ENCODE measurements at regions not wholly inside any gene's neighbourhood (a gene's known extent, or its start where the extent isn't known, plus 50 kb on each side); places are given as distances from the start of the nearest gene placed in this dataset.

DNA sequence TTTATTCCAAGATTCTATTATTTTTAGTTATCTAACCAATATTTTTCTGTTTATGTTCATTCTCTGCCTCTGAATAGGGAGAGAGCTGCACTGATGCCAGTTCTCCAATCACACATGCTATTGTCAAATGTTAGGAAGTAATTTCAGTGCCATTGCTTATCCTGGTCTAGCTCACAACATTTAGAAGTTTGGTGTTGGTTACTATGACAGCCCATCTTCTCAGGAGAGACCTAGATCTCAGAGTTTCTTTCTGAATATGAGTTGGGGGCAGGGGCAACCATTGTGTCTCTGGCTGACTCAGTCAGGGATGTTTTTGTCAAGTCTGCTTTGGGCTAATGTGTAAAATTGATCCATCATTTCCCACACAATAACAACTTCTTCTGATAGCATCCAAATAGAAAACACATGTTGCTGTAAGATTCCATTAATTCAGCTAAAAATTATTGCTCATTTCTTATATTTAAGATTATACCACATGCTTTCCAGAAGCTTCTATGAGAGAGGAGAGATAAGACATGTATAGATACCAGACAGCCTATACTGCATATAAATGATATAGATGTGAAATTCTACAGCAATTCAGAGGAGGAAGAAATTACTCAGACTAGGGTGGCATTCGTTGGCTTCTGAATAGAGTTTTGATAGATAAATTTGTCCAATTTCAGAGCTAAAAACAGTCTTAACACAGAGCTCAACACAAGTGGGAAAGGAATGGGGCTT is 64.8 kb downstream of the DACT1 start:
- H3K4me3 ChIP-seq = no peak overlapping the region
- no peak for DNase-seq
- H3K27ac ChIP-seq = no peak overlapping the region
- H3K36me3 ChIP-seq = no peaks in the 10 kb centered on the region
- H3K27me3 ChIP-seq = no peaks in the 10 kb centered on the region
- no peak for TF ChIP-seq POLR2AphosphoS5 (IDR thresholded peaks at IDR 0.05)
- TF ChIP-seq POLR2A (IDR thresholded peaks at IDR 0.05) = no peak
- no peak for TF ChIP-seq EP300 (IDR thresholded peaks at IDR 0.05)
- TF ChIP-seq, protein P1, sequence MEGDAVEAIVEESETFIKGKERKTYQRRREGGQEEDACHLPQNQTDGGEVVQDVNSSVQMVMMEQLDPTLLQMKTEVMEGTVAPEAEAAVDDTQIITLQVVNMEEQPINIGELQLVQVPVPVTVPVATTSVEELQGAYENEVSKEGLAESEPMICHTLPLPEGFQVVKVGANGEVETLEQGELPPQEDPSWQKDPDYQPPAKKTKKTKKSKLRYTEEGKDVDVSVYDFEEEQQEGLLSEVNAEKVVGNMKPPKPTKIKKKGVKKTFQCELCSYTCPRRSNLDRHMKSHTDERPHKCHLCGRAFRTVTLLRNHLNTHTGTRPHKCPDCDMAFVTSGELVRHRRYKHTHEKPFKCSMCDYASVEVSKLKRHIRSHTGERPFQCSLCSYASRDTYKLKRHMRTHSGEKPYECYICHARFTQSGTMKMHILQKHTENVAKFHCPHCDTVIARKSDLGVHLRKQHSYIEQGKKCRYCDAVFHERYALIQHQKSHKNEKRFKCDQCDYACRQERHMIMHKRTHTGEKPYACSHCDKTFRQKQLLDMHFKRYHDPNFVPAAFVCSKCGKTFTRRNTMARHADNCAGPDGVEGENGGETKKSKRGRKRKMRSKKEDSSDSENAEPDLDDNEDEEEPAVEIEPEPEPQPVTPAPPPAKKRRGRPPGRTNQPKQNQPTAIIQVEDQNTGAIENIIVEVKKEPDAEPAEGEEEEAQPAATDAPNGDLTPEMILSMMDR (IDR thresholded peaks at IDR 0.05) = no peak
- no peaks in the 10 kb centered on the region for H3K4me1 ChIP-seq
- no peaks in the 10 kb centered on the region for H3K9me3 ChIP-seq
- intact Hi-C loops (cut with DNase I) = no loop called here
- 63 to 81% methylated on average over 1 of the region's 1 CpG for WGBS, 2 donors

DNA sequence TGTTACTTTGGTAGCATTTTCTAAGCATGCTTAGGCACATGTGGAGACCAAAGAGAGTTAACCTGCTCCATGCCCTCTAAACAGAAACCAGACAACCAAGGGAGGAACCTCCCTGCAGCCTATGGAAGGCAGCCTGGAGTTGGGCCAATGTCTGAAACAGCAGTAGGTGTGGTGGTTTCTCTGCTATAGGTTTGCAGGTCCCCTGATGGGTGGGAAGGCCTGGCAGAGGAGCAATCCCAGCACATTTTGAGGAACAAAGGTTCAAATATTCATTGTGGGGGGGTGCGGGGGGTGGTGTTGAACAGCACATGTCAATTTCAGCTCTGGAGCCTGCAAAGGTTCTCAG is 65.4 kb downstream of the DACT1 start:
- intact Hi-C loops (cut with DNase I) = no loop called here
- 80 to 98% methylated on average over 1 of the region's 1 CpG for WGBS, 2 donors
- no peak for DNase-seq
- TF ChIP-seq, protein P1 (IDR thresholded peaks at IDR 0.05) = no peak
- TF ChIP-seq POLR2AphosphoS5 (IDR thresholded peaks at IDR 0.05) = no peak
- no peak for TF ChIP-seq EP300 (IDR thresholded peaks at IDR 0.05)
- TF ChIP-seq POLR2A (IDR thresholded peaks at IDR 0.05) = no peak
- Histone ChIP-seq H3K27ac (no peak overlapping the region), H3K4me1 (no peaks in the 10 kb centered on the region), H3K4me3 (no peak overlapping the region), H3K36me3 (no peaks in the 10 kb centered on the region), H3K9me3 (no peaks in the 10 kb centered on the region), H3K27me3 (no peaks in the 10 kb centered on the region)

DNA sequence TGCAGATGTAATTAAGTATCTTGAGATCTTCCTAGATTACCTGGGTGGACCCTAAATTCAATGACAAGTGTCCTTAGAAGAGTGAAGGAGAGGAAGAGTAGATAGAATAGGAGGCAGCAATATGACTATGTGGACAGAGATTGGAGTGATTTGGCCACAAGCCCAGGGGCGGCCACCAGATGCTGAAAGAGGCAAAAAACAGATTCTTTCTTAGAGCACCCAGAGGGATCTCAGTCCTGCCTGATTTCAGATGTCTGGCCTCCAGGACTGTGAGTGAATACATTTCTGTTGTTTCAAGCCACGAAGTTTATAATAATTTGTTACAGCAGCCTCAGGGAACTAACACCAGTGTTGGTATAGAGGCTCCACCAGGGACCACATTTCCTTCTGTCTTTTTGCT is 67.3 kb downstream of the DACT1 start:
- H3K4me3 ChIP-seq = no peak overlapping the region
- H3K27ac ChIP-seq = no peak overlapping the region
- no peak for TF ChIP-seq EP300 (IDR thresholded peaks at IDR 0.05)
- no peak for TF ChIP-seq POLR2A (IDR thresholded peaks at IDR 0.05)
- TF ChIP-seq POLR2AphosphoS5 (IDR thresholded peaks at IDR 0.05) = no peak
- TF ChIP-seq, protein P1 (IDR thresholded peaks at IDR 0.05) = no peak
- intact Hi-C loops (cut with DNase I) = no loop called here
- 78 to 84% methylated on average over 2 of the region's 2 CpGs for WGBS, 2 donors
- H3K4me1 ChIP-seq = no peaks in the 10 kb centered on the region
- H3K9me3 ChIP-seq = no peaks in the 10 kb centered on the region
- DNase-seq = no peak
- no peaks in the 10 kb centered on the region for H3K27me3 ChIP-seq
- H3K36me3 ChIP-seq = no peaks in the 10 kb centered on the region

DNA sequence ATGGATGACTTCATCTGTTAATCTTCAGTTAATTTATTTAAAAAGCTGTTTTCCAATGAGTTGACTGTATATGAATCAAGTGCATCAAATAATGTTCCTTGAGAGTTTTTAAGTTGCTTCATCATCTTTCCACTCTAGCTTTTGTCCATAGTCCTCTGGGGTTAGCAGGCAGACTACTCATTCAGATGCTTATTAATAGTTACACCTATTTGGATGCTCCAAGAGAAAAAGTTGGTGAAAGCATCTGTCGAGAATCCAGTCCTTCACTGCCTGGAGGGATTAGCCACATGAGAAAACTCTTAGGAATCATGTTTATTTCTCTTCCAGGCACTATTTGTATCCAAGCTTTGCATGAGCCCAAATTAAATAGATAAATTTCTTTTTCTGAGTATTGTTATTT is 70.2 kb downstream of the DACT1 start:
- Histone ChIP-seq H3K27me3 (no peaks in the 10 kb centered on the region), H3K4me1 (no peaks in the 10 kb centered on the region), H3K36me3 (no peaks in the 10 kb centered on the region), H3K9me3 (no peaks in the 10 kb centered on the region), H3K27ac (no peak overlapping the region), H3K4me3 (no peak overlapping the region)
- intact Hi-C loops (cut with DNase I) = no loop called here
- DNase-seq = no peak
- TF ChIP-seq POLR2AphosphoS5 (IDR thresholded peaks at IDR 0.05) = no peak
- TF ChIP-seq EP300 (IDR thresholded peaks at IDR 0.05) = no peak
- TF ChIP-seq, protein P1 (IDR thresholded peaks at IDR 0.05) = no peak
- TF ChIP-seq POLR2A (IDR thresholded peaks at IDR 0.05) = no peak
- WGBS, 2 donors = 81 to 82% methylated on average over 1 of the region's 1 CpG

DNA sequence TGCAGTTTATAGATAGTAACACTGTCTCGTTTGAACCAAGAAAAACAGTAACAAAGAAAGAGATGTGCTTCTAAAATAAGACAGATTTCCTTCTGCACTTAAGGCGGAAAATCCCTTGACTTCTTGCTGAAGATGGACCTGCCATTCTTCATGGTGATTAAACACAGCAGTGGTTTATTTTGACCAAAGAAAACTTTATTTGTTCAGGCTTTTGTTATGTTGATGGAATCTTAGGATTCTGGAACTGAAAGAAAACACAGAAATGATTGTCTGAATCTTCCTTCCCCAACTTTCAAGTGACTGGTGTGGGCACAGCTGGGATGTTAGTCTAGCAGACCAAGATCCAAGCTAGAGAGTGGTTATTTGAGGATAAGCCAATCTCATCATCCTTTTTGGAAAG is 72.2 kb downstream of the DACT1 start:
- TF ChIP-seq POLR2A (IDR thresholded peaks at IDR 0.05) (no peak), EP300 (IDR thresholded peaks at IDR 0.05) (no peak), POLR2AphosphoS5 (IDR thresholded peaks at IDR 0.05) (no peak)
- TF ChIP-seq, protein P1 (IDR thresholded peaks at IDR 0.05) = no peak

More for the DNA sequence above, 72.2 kb downstream of the DACT1 start:
- no peaks in the 10 kb centered on the region for H3K36me3 ChIP-seq
- H3K4me1 ChIP-seq = peaks cover 0 to 6% (median 0%) of the 10 kb centered on the region in 4 donors
- H3K4me3 ChIP-seq = no peak overlapping the region
- whole genome bisulfite sequencing, 2 donors = 61 to 63% methylated on average over 2 of the region's 2 CpGs
- no peak overlapping the region for H3K27ac ChIP-seq
- no peaks in the 10 kb centered on the region for H3K9me3 ChIP-seq
- H3K27me3 ChIP-seq = no peaks in the 10 kb centered on the region
- intact Hi-C loops (cut with DNase I) = no loop called here
- no peak for DNase-seq
